GM23248 (cell line): ENCODE measurements at regions not wholly inside any gene's neighbourhood (a gene's known extent, or its start where the extent isn't known, plus 50 kb on each side); places are given as distances from the start of the nearest gene placed in this dataset.

ENCODE experiments used
- EZH2 ChIP-seq: fragments of 200-600 bp; sonication (generic); IDR thresholded peaks from 2 replicates; pipeline ENCODE4 v1.6.1; 2018; ENCODE audit warnings: antibody characterized with exemption, mild to moderate bottlenecking; ENCODE audit not compliant: insufficient read depth, poor library complexity, severe bottlenecking
- EZH2phosphoT487 ChIP-seq: fragments of 200-600 bp; sonication (generic); IDR thresholded peaks from 2 replicates; pipeline ENCODE4 v1.6.1; 2018; ENCODE audit warnings: antibody characterized with exemption, moderate library complexity, mild to moderate bottlenecking, low read depth; ENCODE audit not compliant: insufficient read depth

DNA sequence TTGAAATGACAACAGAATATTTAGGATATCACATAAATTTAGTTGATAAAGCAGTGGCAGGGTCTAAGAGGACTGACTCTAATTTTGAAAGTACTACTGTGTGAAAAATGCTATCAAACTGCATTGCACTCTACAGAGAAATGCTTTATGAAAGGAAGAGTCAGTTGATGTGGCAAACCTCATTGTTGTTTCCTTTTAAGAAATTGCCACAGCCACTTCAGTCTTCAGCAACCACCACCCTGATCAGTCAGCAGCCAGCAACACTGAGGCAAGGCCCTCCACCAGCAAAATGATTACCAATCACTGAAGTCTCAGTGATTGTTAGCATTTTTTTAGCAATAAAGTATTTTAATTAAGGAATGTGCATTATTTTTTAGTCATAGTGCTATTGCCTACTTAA, 488.7 kb upstream of the SLC39A10 start:
- TF ChIP-seq EZH2phosphoT487 (no peak), EZH2 (no peak)
